Activated CD8-positive, alpha-beta memory T cell treated with anti-CD3 and anti-CD28 coated beads for 36 hours (primary cell): ENCODE measurements at regions not wholly inside any gene's neighbourhood (a gene's known extent, or its start where the extent isn't known, plus 50 kb on each side); places are given as distances from the start of the nearest gene placed in this dataset.
"Not testable (repeated sequence)": the region's sequence is repeated elsewhere in the genome, so short reads cannot be mapped to it uniquely, and the experiment has no call there.

Experiments
- CTCF ChIA-PET: fragments of 350-600 bp; sonication (Branson Sonifier 250); formaldehyde crosslinking; loops from one replicate; lab custom pipeline; 2021; ENCODE audit warnings: antibody characterized with exemption; lab: Charles Lee
- POLR2A ChIA-PET: fragments of 350-600 bp; sonication (Branson Sonifier 250); formaldehyde crosslinking; loops from one replicate; lab custom pipeline; 2021; ENCODE audit warnings: antibody characterized with exemption; lab: Charles Lee

- ChIA-PET POLR2A (no interaction called here), CTCF (no interaction called here)
These were observed 199.9 kb downstream of the EVX1 start for GRCh38 chr7:27442455-27442854.

GRCh38 chr7:27449046-27449445 is 206.4 kb downstream of the EVX1 start:
- CTCF ChIA-PET, POLR2A ChIA-PET: not testable (repeated sequence)

DNA sequence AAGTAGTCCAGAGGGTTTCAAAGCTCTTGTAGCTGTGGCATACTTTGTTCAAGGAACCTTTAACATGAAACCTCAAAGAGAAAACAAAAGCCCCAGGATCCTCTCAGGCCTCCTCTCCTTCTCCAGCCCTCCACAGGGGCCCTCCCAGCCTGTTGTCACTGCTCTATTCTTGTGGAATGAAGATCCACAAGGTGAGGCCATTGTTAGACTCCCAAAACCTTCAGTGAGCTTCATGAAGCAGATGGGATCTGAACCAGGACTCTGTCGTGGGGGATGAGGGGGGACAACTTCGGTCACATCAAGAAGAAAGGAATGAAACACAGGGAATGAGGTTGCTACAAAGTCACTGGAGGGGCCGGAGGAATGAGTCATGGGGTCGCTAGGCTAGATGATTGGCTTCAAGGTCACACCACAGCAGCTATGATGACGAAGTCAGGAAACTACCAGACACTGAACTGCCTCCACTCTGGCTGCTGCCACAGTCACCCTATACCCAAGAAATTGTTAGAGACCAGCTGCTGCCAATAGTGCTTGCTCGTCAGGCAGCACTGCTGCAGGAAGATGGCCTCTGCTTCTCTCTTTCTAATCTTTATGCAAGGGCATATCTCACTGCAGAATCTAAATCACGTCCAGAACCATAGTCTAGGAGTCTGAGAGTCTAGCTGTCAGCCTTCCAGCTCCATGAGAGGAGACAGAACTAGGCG is 208.8 kb downstream of the HIBADH start:
- CTCF ChIA-PET = no interaction called here

GRCh38 chr7:27457120-27457519 is 205.6 kb downstream of the HIBADH start:
- POLR2A ChIA-PET, CTCF ChIA-PET: not testable (repeated sequence)

More for the DNA sequence above, 208.8 kb downstream of the HIBADH start:
- POLR2A ChIA-PET = no interaction called here

DNA sequence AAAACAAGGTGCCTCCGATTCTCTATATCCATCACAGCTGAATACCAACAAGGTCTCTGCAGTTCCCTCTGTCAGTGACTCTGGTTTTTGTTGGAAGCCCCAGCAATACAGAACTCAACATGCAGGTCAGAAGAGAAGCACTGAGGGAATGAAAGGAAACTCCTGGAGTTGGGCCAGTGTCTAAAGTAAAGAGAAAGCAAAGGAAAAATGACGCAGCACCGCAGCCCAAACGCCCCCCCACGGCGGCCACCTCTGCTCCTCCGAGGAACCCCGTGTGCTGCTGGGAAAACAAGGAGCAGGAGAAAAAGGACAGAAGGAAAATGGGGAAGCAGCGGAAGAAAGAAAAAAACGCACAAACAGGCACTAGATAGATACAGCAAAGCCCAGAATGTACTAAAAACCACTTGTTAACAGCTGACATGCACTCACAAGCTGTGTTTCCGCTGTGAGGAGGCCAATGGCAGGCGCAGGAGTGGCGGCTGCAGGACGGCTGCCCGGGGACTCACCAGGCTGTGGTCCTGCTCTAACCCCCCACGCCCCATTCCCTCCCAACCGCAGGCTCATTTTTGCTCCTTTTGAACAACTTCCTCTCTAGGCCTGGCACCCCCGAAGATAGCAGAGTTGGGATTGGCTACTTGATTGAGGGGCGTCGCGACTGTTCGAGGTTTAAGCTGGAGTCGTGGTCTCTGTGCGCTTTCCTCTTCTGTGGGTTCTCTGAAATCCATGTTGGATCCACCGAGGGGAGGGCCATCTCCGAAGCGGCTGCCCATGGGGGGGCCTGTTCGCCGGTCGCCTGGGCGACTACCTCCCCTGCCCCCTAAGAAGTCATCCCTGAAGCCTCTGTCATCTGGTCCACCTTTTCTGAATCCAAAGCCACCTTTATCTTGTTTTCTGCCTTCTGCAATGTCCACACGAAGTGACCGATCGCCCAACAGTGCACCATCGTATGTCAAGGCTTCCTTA is 204.8 kb downstream of the HIBADH start:
- CTCF ChIA-PET, POLR2A ChIA-PET: not testable (repeated sequence)

DNA sequence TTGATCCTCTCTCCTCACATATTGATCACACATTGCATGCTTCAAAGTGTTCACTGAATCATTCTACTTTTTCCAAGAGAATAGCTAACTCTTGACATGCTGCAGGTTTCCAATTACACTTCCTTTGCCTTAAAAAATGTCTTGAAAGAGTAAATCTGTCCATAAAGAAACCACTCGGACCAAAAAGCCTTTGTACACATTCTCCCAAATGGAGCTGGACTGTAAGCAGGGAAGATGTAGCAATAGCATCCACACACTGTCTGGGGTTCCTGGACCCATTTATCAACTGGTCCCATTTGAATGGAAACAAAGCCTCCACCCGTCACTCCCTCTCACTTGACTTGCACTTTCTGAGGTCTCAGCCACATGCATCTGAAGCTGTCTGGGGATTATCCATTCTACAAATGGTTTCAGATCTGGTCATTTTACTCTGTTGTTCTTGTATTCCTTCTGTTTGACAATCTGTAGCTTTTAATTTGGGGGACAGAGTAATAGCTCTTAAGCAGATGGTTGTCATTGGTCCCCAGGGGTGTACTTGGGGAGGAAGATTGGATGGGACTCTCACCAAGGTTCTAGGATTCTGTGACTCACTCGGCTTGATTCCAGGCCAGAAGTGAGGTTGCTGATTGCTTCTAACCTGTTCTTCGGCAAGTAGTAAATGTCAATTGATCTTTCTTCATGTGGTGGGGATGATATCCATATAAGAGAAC is 203.5 kb downstream of the HIBADH start:
- POLR2A ChIA-PET = no interaction called here
- CTCF ChIA-PET = no interaction called here

DNA sequence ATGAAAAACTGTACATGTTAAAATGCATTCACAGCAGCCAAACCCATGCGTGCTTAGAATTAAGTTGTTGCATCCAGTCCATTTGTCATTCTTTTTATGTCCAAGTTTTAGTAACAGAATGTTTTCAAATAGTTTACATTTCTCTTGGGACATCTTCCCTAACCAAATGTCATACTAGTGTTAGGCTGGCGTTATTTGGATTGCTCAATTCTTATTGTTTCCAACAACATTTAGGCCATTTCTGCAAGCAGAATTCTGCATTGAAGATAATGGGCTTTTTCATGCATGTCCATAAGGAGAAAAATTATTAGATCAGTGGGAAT is 203.0 kb downstream of the HIBADH start:
- POLR2A ChIA-PET = no interaction called here
- CTCF ChIA-PET = no interaction called here

- POLR2A ChIA-PET = no interaction called here
- CTCF ChIA-PET = no interaction called here
These were observed 200.0 kb downstream of the HIBADH start for GRCh38 chr7:27462575-27463270.

DNA sequence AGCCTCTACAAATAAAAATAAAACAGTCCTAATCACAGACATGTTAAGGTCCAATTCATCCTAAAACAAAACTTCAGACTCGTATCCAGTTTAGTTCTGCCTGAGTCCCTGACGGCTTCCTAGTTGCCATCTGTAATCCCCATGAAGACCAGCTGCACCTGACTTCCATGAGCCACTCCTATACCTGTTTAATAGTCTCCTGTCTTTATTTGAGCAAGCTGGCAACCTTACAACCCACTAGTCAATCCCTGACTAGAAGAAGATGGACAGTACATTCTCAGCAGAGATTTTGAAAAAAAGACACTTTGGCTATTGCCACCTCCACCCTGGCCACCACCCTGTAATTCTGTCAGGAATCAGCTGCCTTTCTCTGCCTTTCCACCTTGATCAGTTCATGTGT is 197.7 kb downstream of the HIBADH start:
- POLR2A ChIA-PET = no interaction called here
- CTCF ChIA-PET = no interaction called here

GRCh38 chr7:27466703-27467102 is 196.0 kb downstream of the HIBADH start:
- CTCF ChIA-PET = no interaction called here
- POLR2A ChIA-PET = no interaction called here

GRCh38 chr7:27472043-27472442 is 190.6 kb downstream of the HIBADH start:
- POLR2A ChIA-PET = interaction anchor here (0.5 kb wide), 1 partner anchor 222 kb away, joined by 3 read pairs; no protein-coding TSS in a partner anchor
- CTCF ChIA-PET = no interaction called here
